Left ventricle myocardium superior (tissue), 1 donor: ENCODE measurements at regions not wholly inside any gene's neighbourhood (a gene's known extent, or its start where the extent isn't known, plus 50 kb on each side); places are given as distances from the start of the nearest gene placed in this dataset.
A peak's percentile ranks its signal among the peaks of the same experiment; 100 is the strongest.

ENCODE experiments used
- ATAC-seq: fragments of 200-7000 bp; cut with Tn5 transposase; one replicate; pipeline ENCODE4 v1.9.1; 2020; ENCODE audit warnings: mild to moderate bottlenecking, moderate library complexity
- DNase-seq: peaks from one replicate; pipeline ENCODE4 v3.0.0-alpha.2; 2020
- intact Hi-C: fragments of 100-400 bp; cut with micrococcal nuclease; formaldehyde crosslinking; loops from one replicate; pipeline ENCODE4 v1.11.0; 2022
- donor health status: DM: no; HTN: yes; CAD: no; lungs with severe emphysema.

DNA sequence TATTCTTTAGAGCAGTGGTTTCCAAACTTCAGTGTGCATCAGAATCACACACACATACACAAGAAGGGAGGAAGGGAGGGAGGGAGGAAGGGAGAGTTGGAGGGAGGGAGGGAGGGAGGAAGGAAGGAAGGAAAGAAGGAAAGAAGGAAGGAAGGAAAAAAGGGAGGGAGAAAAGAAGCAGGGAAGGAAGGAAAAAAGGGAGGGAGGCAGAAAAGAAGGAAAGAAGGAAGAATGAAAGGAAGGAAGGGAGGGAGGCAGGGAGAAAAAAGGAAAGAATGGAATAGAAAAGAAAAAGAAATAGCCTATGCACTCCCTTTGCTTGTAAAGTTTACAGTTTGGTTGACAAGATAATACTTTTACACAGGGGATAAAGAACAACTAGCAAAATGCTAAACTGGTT, 96.3 kb upstream of the BCL11A start:
- ATAC-seq (no peak), DNase-seq (no peak)
- intact Hi-C loops: no loop called here

DNA sequence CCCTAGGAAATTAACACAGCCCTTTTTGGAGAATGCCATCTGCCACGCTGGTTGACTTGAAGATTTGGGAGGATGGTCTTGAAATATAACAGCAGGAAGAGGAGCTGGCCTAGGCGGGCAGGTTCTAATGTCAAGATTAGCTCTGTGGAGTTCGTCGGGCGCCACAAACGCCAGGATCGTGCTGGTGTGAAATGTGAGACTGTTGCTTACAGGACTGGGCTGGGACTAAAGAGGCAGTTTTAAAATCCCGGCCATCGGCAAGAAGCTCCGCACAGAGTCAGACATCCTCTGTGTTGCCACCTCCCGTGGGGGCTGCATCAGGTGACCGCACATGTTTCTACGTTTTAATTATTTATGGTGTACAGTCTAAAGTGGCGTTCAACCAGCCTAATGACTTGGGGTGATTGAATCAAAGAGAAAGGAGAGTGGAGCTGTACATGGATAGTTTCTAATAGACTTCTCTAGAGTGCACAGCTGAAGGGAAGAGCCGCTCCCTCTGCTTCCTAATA, 99.4 kb upstream of the BCL11A start:
- ATAC-seq (no peak), DNase-seq (no peak)
- intact Hi-C loops: no loop called here

- intact Hi-C loops: no loop called here
- ATAC-seq (no peak), DNase-seq (no peak)
Observed at GRCh38 chr2:60657673-60658072, 98.4 kb upstream of the PAPOLG start.

DNA sequence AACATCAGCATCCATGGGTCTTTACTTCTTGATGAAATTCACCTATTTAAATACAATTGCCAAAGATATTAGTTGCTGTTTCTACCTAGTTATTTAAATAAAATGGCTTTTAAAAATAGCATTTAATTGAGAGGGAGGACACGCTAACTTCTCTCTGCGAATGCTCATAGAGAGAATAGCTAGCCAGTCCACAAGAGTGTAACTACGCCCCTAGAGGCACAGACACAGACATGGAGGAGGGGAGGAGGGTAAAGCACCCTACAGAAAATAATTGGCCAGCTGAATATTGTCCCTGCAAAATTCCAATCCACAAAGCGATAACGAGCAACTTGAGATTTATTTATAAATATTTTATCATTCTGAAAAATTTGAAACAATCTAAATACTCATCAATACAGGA, 97.0 kb upstream of the PAPOLG start:
- intact Hi-C loops: no loop called here
- ATAC-seq: no peak
- no peak for DNase-seq

DNA sequence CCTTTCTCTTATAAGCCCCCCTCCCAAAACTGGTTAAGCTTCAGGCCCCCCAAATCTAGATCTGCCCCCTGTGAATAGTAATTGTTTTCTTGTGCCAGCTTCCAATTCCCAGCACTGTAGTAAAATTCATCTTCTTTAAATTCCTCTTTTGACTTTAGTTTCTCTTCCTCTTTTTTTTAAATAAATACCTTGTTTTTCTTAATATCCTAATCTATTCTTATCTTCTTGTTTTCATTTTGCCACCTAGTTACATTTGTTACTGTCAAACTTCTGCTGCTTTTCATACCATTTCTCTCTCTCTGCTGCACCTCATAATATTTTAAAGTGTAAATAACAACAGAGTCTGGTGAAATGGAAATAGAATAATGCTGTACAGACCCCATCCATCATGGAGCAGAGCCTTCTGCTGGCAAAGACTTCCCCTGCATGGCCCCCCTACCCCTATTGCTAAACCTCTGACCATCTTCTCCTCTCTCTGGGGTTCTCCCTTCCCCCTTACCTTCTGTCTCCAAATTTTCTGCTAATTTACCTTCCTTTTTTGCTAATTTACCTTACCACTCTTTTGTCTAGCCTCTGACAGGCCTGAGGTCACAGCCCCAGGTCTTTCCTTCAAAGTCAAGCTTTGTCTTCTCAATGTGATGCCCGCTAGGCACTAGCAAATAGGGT, 94.9 kb upstream of the PAPOLG start:
- DNase-seq (no peak), ATAC-seq (no peak)
- intact Hi-C loops: no loop called here

- DNase-seq (no peak), ATAC-seq (no peak)
- intact Hi-C loops: no loop called here
Observed at GRCh38 chr2:60662781-60663180, 93.3 kb upstream of the PAPOLG start.

DNA sequence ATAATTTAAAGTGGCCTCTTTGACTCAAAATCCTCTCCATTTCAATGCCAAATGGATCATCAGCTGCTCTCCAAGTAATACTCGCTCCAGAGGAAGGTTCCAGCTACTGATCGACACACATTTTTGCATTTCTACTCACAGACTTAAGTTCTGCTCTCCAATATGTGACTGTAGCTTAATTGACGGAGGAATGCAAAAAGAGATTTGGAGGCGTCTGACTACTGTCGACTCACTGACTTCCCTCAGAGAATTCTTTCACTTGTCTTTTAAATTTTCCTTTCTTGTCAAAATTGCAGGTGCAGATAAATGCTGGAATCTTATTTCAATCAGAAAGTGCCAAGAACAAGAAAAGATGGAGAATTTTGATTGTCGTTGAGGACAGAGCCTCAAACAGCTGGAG, 84.1 kb upstream of the PAPOLG start:
- intact Hi-C loops: no loop called here
- no peak for DNase-seq
- no peak for ATAC-seq

DNA sequence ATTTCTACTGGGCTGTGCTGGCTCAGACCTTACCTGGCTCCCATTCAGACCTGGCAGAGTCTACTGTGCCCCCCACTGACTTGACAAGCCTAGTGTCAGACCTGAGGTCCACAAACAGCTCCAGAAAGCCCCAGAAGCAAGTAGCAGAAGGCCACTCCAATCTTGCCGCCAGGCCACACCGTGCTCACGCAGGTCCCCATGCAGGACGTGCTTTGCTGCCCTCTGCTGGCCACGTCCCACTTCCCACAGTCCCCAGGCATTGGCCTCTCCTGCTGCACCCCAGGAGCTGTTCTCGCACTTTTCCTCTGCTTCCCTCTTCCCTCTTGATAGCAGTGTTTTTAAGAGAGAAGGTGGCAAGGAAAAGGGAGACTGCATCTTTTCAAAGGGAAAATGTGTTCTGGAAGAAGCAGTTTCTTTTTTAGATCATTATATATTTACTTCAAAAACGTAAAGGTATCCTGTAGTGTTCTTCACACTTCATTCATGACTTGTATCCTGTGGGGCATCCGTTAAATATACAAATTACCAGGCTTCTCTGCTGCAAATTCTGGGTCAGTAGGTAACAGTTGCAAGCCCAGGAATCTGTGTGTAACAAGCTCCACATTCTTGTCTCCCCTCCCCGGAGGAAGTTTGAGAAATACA, 81.4 kb upstream of the PAPOLG start:
- intact Hi-C loops: no loop called here
- peak; percentile 95 for ATAC-seq
- DNase-seq: peak; percentile 90

DNA sequence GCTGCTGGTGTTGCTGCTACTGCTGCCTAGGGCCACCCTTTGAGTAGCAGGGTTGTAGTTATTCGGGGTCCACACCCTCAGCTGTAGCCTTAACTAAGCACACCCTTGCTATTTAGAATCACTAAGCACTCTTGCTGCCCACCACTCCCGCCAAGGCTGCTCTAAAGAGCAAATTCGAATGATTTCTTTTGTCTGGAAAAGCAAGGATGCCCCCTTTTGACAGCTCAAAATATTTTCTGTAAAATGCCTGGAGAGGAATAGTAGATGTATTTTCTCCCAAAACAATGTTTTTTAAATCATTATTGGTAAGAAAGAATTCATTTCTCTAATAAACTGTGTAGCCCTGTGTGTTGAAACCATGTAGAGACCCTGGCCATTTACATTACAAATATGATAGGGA, 80.8 kb upstream of the PAPOLG start:
- DNase-seq (no peak), ATAC-seq (no peak)
- intact Hi-C loops: no loop called here

GRCh38 chr2:60676706-60677330, 79.2 kb upstream of the PAPOLG start:
- intact Hi-C loops: no loop called here
- DNase-seq (no peak), ATAC-seq (no peak)

DNA sequence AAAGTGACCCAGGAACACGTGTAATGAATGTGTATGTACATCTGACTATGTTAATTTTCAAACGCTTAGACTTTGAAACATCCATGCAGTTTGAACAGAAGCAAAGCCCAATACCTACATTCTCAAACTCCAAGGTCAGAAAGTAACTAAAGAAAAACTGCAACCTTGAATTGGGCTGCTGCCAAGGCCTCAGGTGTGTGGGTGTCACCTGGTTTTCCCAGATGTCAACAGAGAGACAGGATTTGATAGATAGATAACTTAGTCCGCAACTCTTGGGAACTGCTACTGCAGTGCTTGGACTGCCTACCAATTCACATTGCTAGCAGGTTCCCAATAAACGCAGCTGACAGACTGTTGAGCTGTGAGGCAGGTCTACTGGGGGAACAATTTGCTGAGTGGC, 78.7 kb upstream of the PAPOLG start:
- no peak for DNase-seq
- intact Hi-C loops: no loop called here
- ATAC-seq: no peak

- intact Hi-C loops: no loop called here
- ATAC-seq (no peak), DNase-seq (no peak)
Observed at GRCh38 chr2:60678551-60678950, 77.5 kb upstream of the PAPOLG start.

GRCh38 chr2:60679036-60679780, 76.9 kb upstream of the PAPOLG start:
- intact Hi-C loops: no loop called here
- peak; percentile 41 for DNase-seq

GRCh38 chr2:60693551-60693950, 62.5 kb upstream of the PAPOLG start:
- DNase-seq: no peak
- no peak for ATAC-seq
- intact Hi-C loops: no loop called here

More at GRCh38 chr2:60679036-60679780, 76.9 kb upstream of the PAPOLG start:
- ATAC-seq: peak; percentile 62

DNA sequence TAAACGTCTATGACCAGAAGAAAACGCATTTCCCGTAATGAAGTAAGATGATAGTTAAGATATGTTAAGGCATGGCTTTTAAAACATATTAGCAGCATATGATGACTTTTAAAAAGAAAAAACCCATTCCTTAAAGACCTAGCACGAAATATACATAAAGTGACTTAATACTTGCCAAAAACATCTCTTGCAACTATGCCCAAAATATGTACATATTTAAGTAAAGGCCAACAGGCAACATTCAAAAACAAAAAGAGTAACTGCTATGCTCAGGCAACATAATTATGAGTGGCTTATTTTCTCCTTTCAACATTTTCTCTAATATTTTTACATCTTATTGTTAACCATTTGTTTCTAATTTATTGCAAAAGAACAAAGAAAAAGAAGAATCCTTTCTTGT, 60.3 kb upstream of the PAPOLG start:
- intact Hi-C loops: no loop called here
- DNase-seq (no peak), ATAC-seq (no peak)

DNA sequence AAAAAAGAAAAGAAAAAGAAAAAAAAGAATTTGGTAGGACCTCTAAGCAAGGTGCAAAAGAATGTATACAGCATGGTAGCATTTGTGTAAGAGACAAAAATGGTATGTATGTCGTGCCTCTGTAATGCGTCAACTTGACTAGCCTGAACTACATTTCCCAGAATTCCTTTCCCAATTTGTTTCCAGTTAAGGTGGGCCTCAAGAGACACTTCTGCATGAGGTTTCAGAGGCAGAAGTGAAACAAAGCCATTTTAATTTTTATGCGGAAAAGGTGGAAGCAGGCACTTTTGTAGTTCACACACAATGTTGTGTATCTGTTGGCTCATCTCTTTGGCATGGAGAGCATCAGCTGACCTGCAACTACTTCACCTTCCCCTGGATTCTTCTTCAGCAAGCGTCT, 56.5 kb upstream of the PAPOLG start:
- intact Hi-C loops: no loop called here
- no peak for ATAC-seq
- DNase-seq: no peak

DNA sequence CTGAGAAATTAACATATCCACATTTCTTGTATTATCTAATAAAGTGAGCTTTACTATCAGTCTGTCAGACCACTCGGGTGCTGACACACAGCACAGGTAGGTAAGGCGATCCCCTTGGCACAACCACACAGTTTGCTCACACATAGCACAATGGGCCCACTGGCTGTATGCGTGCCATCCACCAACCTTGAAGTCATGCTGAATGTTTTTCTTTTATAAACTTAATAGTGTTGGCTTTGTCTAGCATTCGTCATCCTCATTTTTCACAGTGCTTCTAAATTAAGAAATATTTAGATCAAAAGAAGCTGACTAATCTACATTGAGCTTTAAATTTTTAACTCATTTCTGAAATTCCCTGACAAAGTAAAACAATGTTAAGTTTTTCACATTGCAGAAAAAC, 50.0 kb upstream of the PAPOLG start:
- DNase-seq: no peak
- intact Hi-C loops: loop anchor here (5.0 kb wide), 1 partner anchor 291 kb away; no protein-coding TSS in a partner anchor
- ATAC-seq: no peak
